NB4 (cell line): ENCODE measurements at regions not wholly inside any gene's neighbourhood (a gene's known extent, or its start where the extent isn't known, plus 50 kb on each side); places are given as distances from the start of the nearest gene placed in this dataset.

Source experiments
- MYC ChIP-seq: IDR thresholded peaks from 2 replicates; pipeline ENCODE4 v1.6.1; 2011; ENCODE audit warnings: low read depth, low read length
- TF ChIP-seq, protein P1 (sequence below): IDR thresholded peaks from one replicate; pipeline ENCODE4 v1.5.1; 2012; ENCODE audit warnings: low read depth, low read length
- TF ChIP-seq, protein P2 (sequence below): IDR thresholded peaks from 2 replicates; pipeline ENCODE4 v1.6.1; 2011; ENCODE audit warnings: low read depth, low read length

DNA sequence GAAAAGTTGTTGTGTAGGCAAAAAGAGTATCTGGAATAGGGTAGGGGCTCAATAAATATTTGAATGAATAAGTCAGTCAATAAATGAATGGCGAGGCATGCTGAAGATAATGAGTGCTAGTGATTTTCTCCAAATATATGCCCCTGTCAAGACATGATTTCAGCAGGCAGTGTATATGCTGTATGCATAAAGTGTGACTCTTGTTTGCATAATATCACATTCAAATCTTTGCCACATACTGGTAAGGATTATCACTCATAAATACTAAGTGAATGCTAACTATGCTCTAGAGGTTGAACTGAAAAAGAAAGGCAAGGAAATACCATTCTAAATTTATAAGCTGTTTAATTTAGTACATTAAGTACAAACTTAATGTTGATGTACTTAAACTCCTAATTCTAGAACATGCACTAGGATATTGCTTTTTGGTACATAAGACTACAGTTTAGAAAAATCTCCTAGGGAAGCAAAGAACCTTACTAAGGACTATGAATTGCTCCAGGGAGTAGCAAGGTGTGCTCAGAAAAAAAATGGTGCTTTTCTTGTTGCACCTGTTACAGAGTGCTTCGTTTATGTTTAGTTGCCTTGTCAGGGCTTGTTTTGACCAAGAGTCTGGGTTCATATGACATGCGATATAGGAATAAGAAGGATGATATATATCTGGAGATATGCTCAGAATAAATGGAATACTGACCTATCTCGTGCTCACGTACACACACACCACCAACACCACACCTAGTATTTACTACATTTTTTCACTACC lies 224.0 kb upstream of the TANK start:
- TF ChIP-seq, protein P1, sequence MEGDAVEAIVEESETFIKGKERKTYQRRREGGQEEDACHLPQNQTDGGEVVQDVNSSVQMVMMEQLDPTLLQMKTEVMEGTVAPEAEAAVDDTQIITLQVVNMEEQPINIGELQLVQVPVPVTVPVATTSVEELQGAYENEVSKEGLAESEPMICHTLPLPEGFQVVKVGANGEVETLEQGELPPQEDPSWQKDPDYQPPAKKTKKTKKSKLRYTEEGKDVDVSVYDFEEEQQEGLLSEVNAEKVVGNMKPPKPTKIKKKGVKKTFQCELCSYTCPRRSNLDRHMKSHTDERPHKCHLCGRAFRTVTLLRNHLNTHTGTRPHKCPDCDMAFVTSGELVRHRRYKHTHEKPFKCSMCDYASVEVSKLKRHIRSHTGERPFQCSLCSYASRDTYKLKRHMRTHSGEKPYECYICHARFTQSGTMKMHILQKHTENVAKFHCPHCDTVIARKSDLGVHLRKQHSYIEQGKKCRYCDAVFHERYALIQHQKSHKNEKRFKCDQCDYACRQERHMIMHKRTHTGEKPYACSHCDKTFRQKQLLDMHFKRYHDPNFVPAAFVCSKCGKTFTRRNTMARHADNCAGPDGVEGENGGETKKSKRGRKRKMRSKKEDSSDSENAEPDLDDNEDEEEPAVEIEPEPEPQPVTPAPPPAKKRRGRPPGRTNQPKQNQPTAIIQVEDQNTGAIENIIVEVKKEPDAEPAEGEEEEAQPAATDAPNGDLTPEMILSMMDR, result no peak
- TF ChIP-seq, protein P2, sequence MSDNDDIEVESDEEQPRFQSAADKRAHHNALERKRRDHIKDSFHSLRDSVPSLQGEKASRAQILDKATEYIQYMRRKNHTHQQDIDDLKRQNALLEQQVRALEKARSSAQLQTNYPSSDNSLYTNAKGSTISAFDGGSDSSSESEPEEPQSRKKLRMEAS, result no peak
- no peak for TF ChIP-seq MYC
